GM12892 (cell line): ENCODE measurements at regions not wholly inside any gene's neighbourhood (a gene's known extent, or its start where the extent isn't known, plus 50 kb on each side); places are given as distances from the start of the nearest gene placed in this dataset.
"Not testable (repeated sequence)": the region's sequence is repeated elsewhere in the genome, so short reads cannot be mapped to it uniquely, and the experiment has no call there.

Experiments used
- DNase-seq: peaks from one replicate; pipeline ENCODE4 v3.0.0; 2011; ENCODE audit not compliant: insufficient read length
- FAIRE-seq: peaks from 2 replicates; lab custom pipeline; 2011; peaks lifted over from hg19 to GRCh38; lab: Jason Lieb, UNC
- POLR2A ChIP-seq: IDR thresholded peaks from 2 replicates; pipeline ENCODE4 v1.6.1; 2011; ENCODE audit warnings: low read depth, low read length, control low read depth
- POLR2AphosphoS5 ChIP-seq: IDR thresholded peaks from 2 replicates; pipeline ENCODE4 v1.6.1; 2011; ENCODE audit warnings: low read depth, low read length, control low read depth
- TAF1 ChIP-seq: IDR thresholded peaks from 2 replicates; pipeline ENCODE4 v1.6.1; 2011; ENCODE audit warnings: low read depth, mild to moderate bottlenecking, control low read depth, low read length, borderline replicate concordance

- DNase-seq, FAIRE-seq: not testable (repeated sequence)
Observed at GRCh38 chr18:5830902-5831301, 64.4 kb downstream of the TMEM200C start.

- DNase-seq (no peak), FAIRE-seq (no peak)
- no peak for TF ChIP-seq POLR2AphosphoS5
- TF ChIP-seq POLR2A: no peak
- no peak for TF ChIP-seq TAF1
Observed at GRCh38 chr18:5828913-5829312, 66.4 kb downstream of the TMEM200C start.

- DNase-seq: no peak
- no peak for TF ChIP-seq POLR2AphosphoS5
- no peak for TF ChIP-seq POLR2A
- no peak for TF ChIP-seq TAF1
- FAIRE-seq: no peak
Observed at GRCh38 chr18:5825663-5826062, 69.7 kb downstream of the TMEM200C start.

- TF ChIP-seq TAF1 (no peak), POLR2AphosphoS5 (no peak), POLR2A (no peak)
- DNase-seq (no peak), FAIRE-seq (no peak)
Observed at GRCh38 chr18:5824370-5824984, 70.8 kb downstream of the TMEM200C start.

GRCh38 chr18:5817816-5818215 is 77.5 kb downstream of the TMEM200C start:
- DNase-seq (no peak), FAIRE-seq (no peak)
- TF ChIP-seq POLR2AphosphoS5 (no peak), TAF1 (no peak)

GRCh38 chr18:5806860-5807259 is 88.5 kb downstream of the TMEM200C start:
- DNase-seq (no peak), FAIRE-seq (no peak)
- TF ChIP-seq POLR2AphosphoS5 (no peak), POLR2A (no peak), TAF1 (no peak)

GRCh38 chr18:5787936-5788335 is 107.4 kb downstream of the TMEM200C start:
- no peak for TF ChIP-seq POLR2AphosphoS5
- no peak for TF ChIP-seq POLR2A
- no peak for TF ChIP-seq TAF1
- DNase-seq (no peak), FAIRE-seq (no peak)

- no peak for FAIRE-seq
- no peak for TF ChIP-seq TAF1
- no peak for DNase-seq
Observed at GRCh38 chr18:5779922-5780321, 115.4 kb downstream of the TMEM200C start.

GRCh38 chr18:5772306-5773105 is 122.8 kb downstream of the TMEM200C start:
- DNase-seq: no peak
- FAIRE-seq: no peak
- TF ChIP-seq TAF1 (no peak), POLR2A (no peak), POLR2AphosphoS5 (no peak)

- TF ChIP-seq POLR2AphosphoS5 (no peak), TAF1 (no peak), POLR2A (no peak)
- FAIRE-seq: no peak
- no peak for DNase-seq
Observed at GRCh38 chr18:5771343-5771742, 124.0 kb downstream of the TMEM200C start.

- DNase-seq (no peak), FAIRE-seq (no peak)
- TF ChIP-seq POLR2AphosphoS5: no peak
- TF ChIP-seq POLR2A: no peak
- no peak for TF ChIP-seq TAF1
Observed at GRCh38 chr18:5770176-5770575, 125.1 kb downstream of the TMEM200C start.

GRCh38 chr18:5768454-5768853 is 126.9 kb downstream of the TMEM200C start:
- DNase-seq (no peak), FAIRE-seq (no peak)
- TF ChIP-seq POLR2AphosphoS5 (no peak), POLR2A (no peak), TAF1 (no peak)

GRCh38 chr18:5759194-5759593 is 136.1 kb downstream of the TMEM200C start:
- DNase-seq (no peak), FAIRE-seq (no peak)
- TF ChIP-seq POLR2A (no peak), POLR2AphosphoS5 (no peak)
